K562 (cell line): ENCODE measurements at regions not wholly inside any gene's neighbourhood (a gene's known extent, or its start where the extent isn't known, plus 50 kb on each side); places are given as distances from the start of the nearest gene placed in this dataset.

Source experiments
- ATF1 ChIP-seq, 2 experiments: fragments of 450-650 bp in 1 of 2; IDR thresholded peaks; 2 replicates each; pipeline ENCODE4 v1.6.1; 2016; ENCODE audit warnings: missing compliant biosample characterization in 1 of 2, missing genetic modification characterization in 1 of 2
- BRD4 ChIP-seq: fragments of 200-600 bp; sonication (generic); IDR thresholded peaks from 2 replicates; pipeline ENCODE4 v1.6.1; 2017; ENCODE audit warnings: inconsistent platforms
- CREM ChIP-seq: IDR thresholded peaks from 2 replicates; pipeline ENCODE4 v1.6.1; 2014; ENCODE audit warnings: antibody characterized with exemption, low read depth
- ELF1 ChIP-seq: fragments of 200-800 bp; sonication (Bioruptor generic); IDR thresholded peaks from 2 replicates; pipeline ENCODE4 v1.6.1; 2016; ENCODE audit warnings: missing genetic modification characterization, missing compliant biosample characterization
- FOXK2 ChIP-seq, 2 experiments: fragments of 450-650 bp; IDR thresholded peaks in 1 of 2; conservative IDR thresholded peaks in 1 of 2; 2 replicates each; pipeline ENCODE4 v1.6.1; 2016; ENCODE audit warnings: low read depth in 2 of 2, mild to moderate bottlenecking in 1 of 2
- FUS ChIP-seq: fragments of 200-400 bp; formaldehyde crosslinking; optimal IDR thresholded peaks from 2 replicates; pipeline ENCODE3; 2017; ENCODE audit warnings: low read depth, low read length
- TF ChIP-seq, protein P1 (sequence below), 3 experiments: fragments of 200-800 bp in 1 of 3; sonication (Bioruptor generic) in 1 of 3; sonication (generic) in 1 of 3; formaldehyde crosslinking in 1 of 3; IDR thresholded peaks; 2 replicates each; pipeline versions ENCODE4 v1.6.1 to v1.8.0; 2016 to 2022; ENCODE audit warnings: mild to moderate bottlenecking in 2 of 3, missing compliant biosample characterization in 2 of 3, missing genetic modification characterization in 2 of 3, missing genetic modification reagents in 1 of 3
- TF ChIP-seq, protein P2 (sequence below): fragments of 250-450 bp; sonication (Bioruptor Pico); IDR thresholded peaks from 2 replicates; pipeline ENCODE4 v1.8.0; 2021; ENCODE audit warnings: borderline replicate concordance, mild to moderate bottlenecking, moderate library complexity; ENCODE audit not compliant: poor library complexity, severe bottlenecking
- TF ChIP-seq, protein P3 (sequence below), 3 experiments: IDR thresholded peaks in 2 of 3; conservative IDR thresholded peaks in 1 of 3; 2 replicates each; pipeline ENCODE4 v1.5.1; 2011 to 2012; ENCODE audit warnings: low read length in 3 of 3, mild to moderate bottlenecking in 3 of 3, control low read depth in 2 of 3, improper control_type of control experiment in 1 of 3, inconsistent platforms in 1 of 3, low read depth in 1 of 3, mixed read lengths in 1 of 3, moderate library complexity in 1 of 3; ENCODE audit not compliant: insufficient read depth in 2 of 3
- TF ChIP-seq, protein P4 (sequence below): sonication (generic); formaldehyde crosslinking; IDR thresholded peaks from 2 replicates; pipeline ENCODE4 v1.8.1; 2023; ENCODE audit warnings: mild to moderate bottlenecking, missing genetic modification reagents
- TF ChIP-seq, protein P5 (sequence below), 2 experiments: fragments of 450-650 bp; formaldehyde crosslinking in 1 of 2; IDR thresholded peaks; 2 replicates each; pipeline versions ENCODE4 v1.4.0 to v1.6.1; 2014 to 2020; ENCODE audit warnings: mild to moderate bottlenecking in 2 of 2, borderline replicate concordance in 1 of 2, low read depth in 1 of 2

DNA sequence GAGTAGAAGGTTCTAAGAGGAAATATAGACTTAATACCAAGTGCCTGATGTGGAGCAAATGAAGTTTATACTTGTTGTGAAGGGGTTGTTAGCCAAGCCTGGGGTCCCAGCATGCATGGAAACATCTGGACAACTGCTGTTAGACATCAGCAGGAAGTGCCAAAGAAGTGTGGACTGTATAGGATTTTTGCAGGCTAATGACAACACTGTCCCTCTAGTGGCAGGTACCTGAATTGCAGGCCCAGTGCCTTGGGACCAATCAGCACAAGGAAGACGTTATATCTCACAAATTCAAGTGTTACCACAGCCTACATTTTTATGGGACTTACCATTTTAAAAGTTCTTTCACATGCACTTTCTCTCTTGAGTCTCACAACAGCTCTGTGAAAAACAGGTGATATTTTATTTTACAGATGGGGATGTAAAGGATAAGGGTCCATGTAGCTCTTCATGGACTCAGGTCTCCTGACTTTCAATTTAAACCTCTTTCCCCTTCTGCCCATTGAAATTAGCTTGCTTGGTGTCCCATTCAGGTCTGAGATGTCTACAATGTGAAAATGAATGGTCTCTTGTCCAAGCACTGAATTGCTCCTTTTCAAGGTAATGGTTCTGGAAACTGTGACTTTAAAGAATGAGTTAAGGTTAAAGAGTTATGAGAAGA, 89.0 kb upstream of the MAP1B start (continued):
- TF ChIP-seq ELF1 (tag) (no peak), FOXK2 (conservative IDR thresholded peaks at IDR 0.05 in 1 of 2, IDR thresholded peaks at IDR 0.05 in 1 of 2; ENCODE audit: low read depth in 2 of 2) (peak in 1 of 2 experiments; percentile 42; a peak in 1 of 4 replicates), BRD4 (no peak), CREM (peak; percentile 56), ATF1 (CRISPR knock-in tag; IDR thresholded peaks at IDR 0.05) (no peak), ATF1 (tag; IDR thresholded peaks at IDR 0.05) (peak; percentile 21; the same call in 1 of the 2 replicates), FUS (no peak)
- TF ChIP-seq, protein P1, sequence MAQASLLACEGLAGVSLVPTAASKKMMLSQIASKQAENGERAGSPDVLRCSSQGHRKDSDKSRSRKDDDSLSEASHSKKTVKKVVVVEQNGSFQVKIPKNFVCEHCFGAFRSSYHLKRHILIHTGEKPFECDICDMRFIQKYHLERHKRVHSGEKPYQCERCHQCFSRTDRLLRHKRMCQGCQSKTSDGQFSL (CRISPR knock-in tag; IDR thresholded peaks at IDR 0.05): no peak
- TF ChIP-seq, protein P1 (tag; IDR thresholded peaks at IDR 0.05): no peak
- TF ChIP-seq, protein P2, sequence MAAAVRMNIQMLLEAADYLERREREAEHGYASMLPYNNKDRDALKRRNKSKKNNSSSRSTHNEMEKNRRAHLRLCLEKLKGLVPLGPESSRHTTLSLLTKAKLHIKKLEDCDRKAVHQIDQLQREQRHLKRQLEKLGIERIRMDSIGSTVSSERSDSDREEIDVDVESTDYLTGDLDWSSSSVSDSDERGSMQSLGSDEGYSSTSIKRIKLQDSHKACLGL (CRISPR knock-in tag): no peak
- TF ChIP-seq, protein P3, sequence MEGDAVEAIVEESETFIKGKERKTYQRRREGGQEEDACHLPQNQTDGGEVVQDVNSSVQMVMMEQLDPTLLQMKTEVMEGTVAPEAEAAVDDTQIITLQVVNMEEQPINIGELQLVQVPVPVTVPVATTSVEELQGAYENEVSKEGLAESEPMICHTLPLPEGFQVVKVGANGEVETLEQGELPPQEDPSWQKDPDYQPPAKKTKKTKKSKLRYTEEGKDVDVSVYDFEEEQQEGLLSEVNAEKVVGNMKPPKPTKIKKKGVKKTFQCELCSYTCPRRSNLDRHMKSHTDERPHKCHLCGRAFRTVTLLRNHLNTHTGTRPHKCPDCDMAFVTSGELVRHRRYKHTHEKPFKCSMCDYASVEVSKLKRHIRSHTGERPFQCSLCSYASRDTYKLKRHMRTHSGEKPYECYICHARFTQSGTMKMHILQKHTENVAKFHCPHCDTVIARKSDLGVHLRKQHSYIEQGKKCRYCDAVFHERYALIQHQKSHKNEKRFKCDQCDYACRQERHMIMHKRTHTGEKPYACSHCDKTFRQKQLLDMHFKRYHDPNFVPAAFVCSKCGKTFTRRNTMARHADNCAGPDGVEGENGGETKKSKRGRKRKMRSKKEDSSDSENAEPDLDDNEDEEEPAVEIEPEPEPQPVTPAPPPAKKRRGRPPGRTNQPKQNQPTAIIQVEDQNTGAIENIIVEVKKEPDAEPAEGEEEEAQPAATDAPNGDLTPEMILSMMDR (IDR thresholded peaks at IDR 0.05 in 2 of 3, conservative IDR thresholded peaks at IDR 0.05 in 1 of 3; ENCODE audit: insufficient read depth in 2 of 3, low read depth in 1 of 3, low read length in 3 of 3): peak; percentile 75 to 97 (median 89)
- TF ChIP-seq, protein P4, sequence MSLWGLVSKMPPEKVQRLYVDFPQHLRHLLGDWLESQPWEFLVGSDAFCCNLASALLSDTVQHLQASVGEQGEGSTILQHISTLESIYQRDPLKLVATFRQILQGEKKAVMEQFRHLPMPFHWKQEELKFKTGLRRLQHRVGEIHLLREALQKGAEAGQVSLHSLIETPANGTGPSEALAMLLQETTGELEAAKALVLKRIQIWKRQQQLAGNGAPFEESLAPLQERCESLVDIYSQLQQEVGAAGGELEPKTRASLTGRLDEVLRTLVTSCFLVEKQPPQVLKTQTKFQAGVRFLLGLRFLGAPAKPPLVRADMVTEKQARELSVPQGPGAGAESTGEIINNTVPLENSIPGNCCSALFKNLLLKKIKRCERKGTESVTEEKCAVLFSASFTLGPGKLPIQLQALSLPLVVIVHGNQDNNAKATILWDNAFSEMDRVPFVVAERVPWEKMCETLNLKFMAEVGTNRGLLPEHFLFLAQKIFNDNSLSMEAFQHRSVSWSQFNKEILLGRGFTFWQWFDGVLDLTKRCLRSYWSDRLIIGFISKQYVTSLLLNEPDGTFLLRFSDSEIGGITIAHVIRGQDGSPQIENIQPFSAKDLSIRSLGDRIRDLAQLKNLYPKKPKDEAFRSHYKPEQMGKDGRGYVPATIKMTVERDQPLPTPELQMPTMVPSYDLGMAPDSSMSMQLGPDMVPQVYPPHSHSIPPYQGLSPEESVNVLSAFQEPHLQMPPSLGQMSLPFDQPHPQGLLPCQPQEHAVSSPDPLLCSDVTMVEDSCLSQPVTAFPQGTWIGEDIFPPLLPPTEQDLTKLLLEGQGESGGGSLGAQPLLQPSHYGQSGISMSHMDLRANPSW (CRISPR knock-in tag): no peak
- TF ChIP-seq, protein P5, sequence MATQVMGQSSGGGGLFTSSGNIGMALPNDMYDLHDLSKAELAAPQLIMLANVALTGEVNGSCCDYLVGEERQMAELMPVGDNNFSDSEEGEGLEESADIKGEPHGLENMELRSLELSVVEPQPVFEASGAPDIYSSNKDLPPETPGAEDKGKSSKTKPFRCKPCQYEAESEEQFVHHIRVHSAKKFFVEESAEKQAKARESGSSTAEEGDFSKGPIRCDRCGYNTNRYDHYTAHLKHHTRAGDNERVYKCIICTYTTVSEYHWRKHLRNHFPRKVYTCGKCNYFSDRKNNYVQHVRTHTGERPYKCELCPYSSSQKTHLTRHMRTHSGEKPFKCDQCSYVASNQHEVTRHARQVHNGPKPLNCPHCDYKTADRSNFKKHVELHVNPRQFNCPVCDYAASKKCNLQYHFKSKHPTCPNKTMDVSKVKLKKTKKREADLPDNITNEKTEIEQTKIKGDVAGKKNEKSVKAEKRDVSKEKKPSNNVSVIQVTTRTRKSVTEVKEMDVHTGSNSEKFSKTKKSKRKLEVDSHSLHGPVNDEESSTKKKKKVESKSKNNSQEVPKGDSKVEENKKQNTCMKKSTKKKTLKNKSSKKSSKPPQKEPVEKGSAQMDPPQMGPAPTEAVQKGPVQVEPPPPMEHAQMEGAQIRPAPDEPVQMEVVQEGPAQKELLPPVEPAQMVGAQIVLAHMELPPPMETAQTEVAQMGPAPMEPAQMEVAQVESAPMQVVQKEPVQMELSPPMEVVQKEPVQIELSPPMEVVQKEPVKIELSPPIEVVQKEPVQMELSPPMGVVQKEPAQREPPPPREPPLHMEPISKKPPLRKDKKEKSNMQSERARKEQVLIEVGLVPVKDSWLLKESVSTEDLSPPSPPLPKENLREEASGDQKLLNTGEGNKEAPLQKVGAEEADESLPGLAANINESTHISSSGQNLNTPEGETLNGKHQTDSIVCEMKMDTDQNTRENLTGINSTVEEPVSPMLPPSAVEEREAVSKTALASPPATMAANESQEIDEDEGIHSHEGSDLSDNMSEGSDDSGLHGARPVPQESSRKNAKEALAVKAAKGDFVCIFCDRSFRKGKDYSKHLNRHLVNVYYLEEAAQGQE (IDR thresholded peaks at IDR 0.05; ENCODE audit: borderline replicate concordance): peak; percentile 52; the same call in 1 of the 2 replicates
- TF ChIP-seq, protein P5 (CRISPR knock-in tag; IDR thresholded peaks at IDR 0.05; ENCODE audit: low read depth): no peak
